Neural progenitor cell (in vitro differentiated cells): ENCODE measurements at regions not wholly inside any gene's neighbourhood (a gene's known extent, or its start where the extent isn't known, plus 50 kb on each side); places are given as distances from the start of the nearest gene placed in this dataset.

Source experiments
- EZH2 ChIP-seq: fragments of 200-600 bp; sonication (generic); IDR thresholded peaks from 2 replicates; pipeline ENCODE4 v1.6.1; 2017; ENCODE audit warnings: antibody characterized with exemption, mild to moderate bottlenecking, moderate library complexity
- EZH2phosphoT487 ChIP-seq: fragments of 200-600 bp; sonication (generic); IDR thresholded peaks from 2 replicates; pipeline ENCODE4 v1.6.1; 2017; ENCODE audit warnings: antibody characterized with exemption

- TF ChIP-seq EZH2 (no peak), EZH2phosphoT487 (no peak)
Observed at GRCh38 chr4:57905965-57906364, 795.8 kb upstream of the IGFBP7 start.
